ENCODE measurements at regions not wholly inside any gene's neighbourhood (a gene's known extent, or its start where the extent isn't known, plus 50 kb on each side); places are given as distances from the start of the nearest gene placed in this dataset.
A peak's percentile ranks its signal among the peaks of the same experiment; 100 is the strongest.
"Not testable (repeated sequence)": the region's sequence is repeated elsewhere in the genome, so short reads cannot be mapped to it uniquely, and the experiment has no call there.

DNA sequence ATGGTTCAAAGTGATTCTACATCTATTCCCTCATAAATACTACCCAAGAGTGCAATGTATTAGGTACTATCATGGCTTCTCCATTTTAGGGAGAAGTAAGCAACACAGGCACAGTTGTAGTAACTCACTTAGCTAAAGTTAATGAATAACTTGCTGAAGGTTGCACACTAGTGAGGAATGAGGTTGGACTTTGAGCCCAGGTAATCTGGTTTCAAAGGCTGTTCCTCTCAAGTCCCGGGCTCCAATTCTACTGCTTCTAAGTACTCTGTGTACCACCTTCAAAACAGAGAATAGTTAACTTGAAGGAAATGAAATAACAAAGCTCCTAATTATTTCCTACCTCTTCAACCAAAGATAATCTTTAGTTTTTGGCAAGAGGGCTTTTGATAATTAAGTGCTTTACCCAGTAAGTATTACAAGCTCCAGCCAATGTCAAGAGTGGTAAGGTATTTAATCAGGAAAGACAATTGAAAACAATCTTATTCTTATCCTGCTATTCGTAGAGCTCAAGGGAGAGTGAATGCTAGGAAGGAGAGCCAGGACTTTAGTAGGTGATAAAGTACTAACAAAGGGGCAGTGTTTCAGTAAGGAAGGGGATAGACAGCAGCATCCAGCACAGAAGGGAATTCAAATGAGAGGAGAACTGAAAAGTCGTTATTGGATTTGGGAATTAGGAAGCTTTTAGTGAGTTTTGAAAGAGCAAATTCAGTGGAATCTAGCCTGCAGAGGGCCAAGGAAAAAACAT lies 158.2 kb upstream of the PTPRZ1 start:
- H3K27ac ChIP-seq (ENCODE audit: low read depth in 1 of 3, low read length in 2 of 3): peak overlapping the region; percentile 50 to 89 (median 85)
- no peaks in the 10 kb centered on the region for H3K36me3 ChIP-seq (ENCODE audit: control insufficient read depth in 3 of 3, insufficient read depth in 2 of 3, low read depth in 1 of 3, low read length in 3 of 3)
- no peak for FAIRE-seq
- H3K4me1 ChIP-seq (ENCODE audit: control insufficient read depth in 3 of 3, insufficient read depth in 2 of 3, low read depth in 1 of 3, low read length in 2 of 3): peaks cover 0 to 11% (median 0%) of the 10 kb centered on the region in 3 donors
- WGBS, 3 donors: 4 to 37% (median 9%) methylated on average over 3 of the region's 3 CpGs
- peaks cover 0 to 13% of the 10 kb centered on the region in 2 donors for H3K9me3 ChIP-seq (ENCODE audit: control insufficient read depth in 2 of 2, insufficient read depth in 1 of 2, low read depth in 1 of 2, low read length in 1 of 2)
- peak overlapping the region in 1 of 3 donors; percentile 3 for H3K4me3 ChIP-seq (ENCODE audit: low read depth in 1 of 3, low read length in 3 of 3)
- peak; percentile 93 to 98 for DNase-seq
- H3K27me3 ChIP-seq (ENCODE audit: control insufficient read depth in 3 of 3, insufficient read depth in 3 of 3, low read length in 3 of 3): no peaks in the 10 kb centered on the region

DNA sequence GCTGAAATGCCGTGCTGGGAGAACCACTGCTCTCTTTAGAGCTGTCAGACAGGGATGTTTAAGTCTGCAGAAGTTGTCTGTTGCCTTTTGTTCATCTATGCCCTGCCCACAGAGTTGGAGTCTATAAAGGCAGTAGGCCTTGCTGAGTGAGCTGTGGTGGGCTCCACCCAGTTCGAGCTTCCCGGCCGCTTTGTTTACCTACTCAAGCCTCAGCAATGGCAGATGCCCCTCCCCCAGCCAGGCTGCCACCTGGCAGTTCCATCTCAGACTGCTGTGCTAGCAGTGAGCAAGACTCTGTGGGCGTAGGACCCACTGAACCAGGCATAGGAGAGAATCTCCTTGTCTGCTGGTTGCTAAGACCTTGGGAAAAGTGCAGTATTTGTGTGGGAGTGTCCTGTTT lies 160.0 kb upstream of the PTPRZ1 start:
- H3K9me3 ChIP-seq (ENCODE audit: control insufficient read depth in 2 of 2, insufficient read depth in 1 of 2, low read depth in 1 of 2, low read length in 1 of 2): peaks cover 0 to 13% of the 10 kb centered on the region in 2 donors
- DNase-seq: peak; percentile 22 to 34

GRCh38 chr7:121697731-121698316 lies 175.1 kb upstream of the PTPRZ1 start:
- H3K4me1 ChIP-seq (ENCODE audit: control insufficient read depth in 3 of 3, insufficient read depth in 2 of 3, low read depth in 1 of 3, low read length in 2 of 3): no peaks in the 10 kb centered on the region
- 66 to 74% (median 74%) methylated on average over 2 of the region's 2 CpGs for WGBS, 3 donors
- no peak for DNase-seq
- no peaks in the 10 kb centered on the region for H3K36me3 ChIP-seq (ENCODE audit: control insufficient read depth in 3 of 3, insufficient read depth in 2 of 3, low read depth in 1 of 3, low read length in 3 of 3)
- H3K9me3 ChIP-seq (ENCODE audit: control insufficient read depth in 2 of 2, insufficient read depth in 1 of 2, low read depth in 1 of 2, low read length in 1 of 2): no peaks in the 10 kb centered on the region
- H3K4me3 ChIP-seq (ENCODE audit: low read depth in 1 of 3, low read length in 3 of 3): no peak overlapping the region
- no peaks in the 10 kb centered on the region for H3K27me3 ChIP-seq (ENCODE audit: control insufficient read depth in 3 of 3, insufficient read depth in 3 of 3, low read length in 3 of 3)
- FAIRE-seq: no peak
- H3K27ac ChIP-seq (ENCODE audit: low read depth in 1 of 3, low read length in 2 of 3): no peak overlapping the region

More for the DNA sequence above, 160.0 kb upstream of the PTPRZ1 start:
- FAIRE-seq; H3K27me3 ChIP-seq (ENCODE audit: control insufficient read depth in 3 of 3, insufficient read depth in 3 of 3, low read length in 3 of 3); H3K27ac ChIP-seq (ENCODE audit: low read depth in 1 of 3, low read length in 2 of 3); H3K36me3 ChIP-seq (ENCODE audit: control insufficient read depth in 3 of 3, insufficient read depth in 2 of 3, low read depth in 1 of 3, low read length in 3 of 3); H3K4me3 ChIP-seq (ENCODE audit: low read depth in 1 of 3, low read length in 3 of 3): not testable (repeated sequence)
- H3K4me1 ChIP-seq (ENCODE audit: control insufficient read depth in 3 of 3, insufficient read depth in 2 of 3, low read depth in 1 of 3, low read length in 2 of 3): peaks cover 0 to 11% (median 0%) of the 10 kb centered on the region in 3 donors
- 40 to 44% (median 42%) methylated on average over 5 of the region's 5 CpGs for WGBS, 3 donors

- FAIRE-seq (no peak), DNase-seq (no peak)
- no peaks in the 10 kb centered on the region for H3K9me3 ChIP-seq (ENCODE audit: control insufficient read depth in 2 of 2, insufficient read depth in 1 of 2, low read depth in 1 of 2, low read length in 1 of 2)
- H3K4me3 ChIP-seq (ENCODE audit: low read depth in 1 of 3, low read length in 3 of 3): no peak overlapping the region
- H3K27me3 ChIP-seq (ENCODE audit: control insufficient read depth in 3 of 3, insufficient read depth in 3 of 3, low read length in 3 of 3): no peaks in the 10 kb centered on the region
- WGBS, 3 donors: 87 to 100% (median 88%) methylated on average over 1 of the region's 1 CpG
- no peak overlapping the region for H3K27ac ChIP-seq (ENCODE audit: low read depth in 1 of 3, low read length in 2 of 3)
- no peaks in the 10 kb centered on the region for H3K36me3 ChIP-seq (ENCODE audit: control insufficient read depth in 3 of 3, insufficient read depth in 2 of 3, low read depth in 1 of 3, low read length in 3 of 3)
- H3K4me1 ChIP-seq (ENCODE audit: control insufficient read depth in 3 of 3, insufficient read depth in 2 of 3, low read depth in 1 of 3, low read length in 2 of 3): no peaks in the 10 kb centered on the region
Observed at GRCh38 chr7:121696954-121697353, 176.0 kb upstream of the PTPRZ1 start.

- FAIRE-seq (no peak), DNase-seq (no peak)
- Histone ChIP-seq H3K9me3 (ENCODE audit: control insufficient read depth in 2 of 2, insufficient read depth in 1 of 2, low read depth in 1 of 2, low read length in 1 of 2) (no peaks in the 10 kb centered on the region), H3K4me3 (ENCODE audit: low read depth in 1 of 3, low read length in 3 of 3) (no peak overlapping the region), H3K36me3 (ENCODE audit: control insufficient read depth in 3 of 3, insufficient read depth in 2 of 3, low read depth in 1 of 3, low read length in 3 of 3) (no peaks in the 10 kb centered on the region), H3K4me1 (ENCODE audit: control insufficient read depth in 3 of 3, insufficient read depth in 2 of 3, low read depth in 1 of 3, low read length in 2 of 3) (no peaks in the 10 kb centered on the region), H3K27me3 (ENCODE audit: control insufficient read depth in 3 of 3, insufficient read depth in 3 of 3, low read length in 3 of 3) (no peaks in the 10 kb centered on the region), H3K27ac (ENCODE audit: low read depth in 1 of 3, low read length in 2 of 3) (no peak overlapping the region)
- 78 to 88% (median 87%) methylated on average over 3 of the region's 3 CpGs for WGBS, 3 donors
Observed at GRCh38 chr7:121689749-121690148, 183.2 kb upstream of the PTPRZ1 start.

DNA sequence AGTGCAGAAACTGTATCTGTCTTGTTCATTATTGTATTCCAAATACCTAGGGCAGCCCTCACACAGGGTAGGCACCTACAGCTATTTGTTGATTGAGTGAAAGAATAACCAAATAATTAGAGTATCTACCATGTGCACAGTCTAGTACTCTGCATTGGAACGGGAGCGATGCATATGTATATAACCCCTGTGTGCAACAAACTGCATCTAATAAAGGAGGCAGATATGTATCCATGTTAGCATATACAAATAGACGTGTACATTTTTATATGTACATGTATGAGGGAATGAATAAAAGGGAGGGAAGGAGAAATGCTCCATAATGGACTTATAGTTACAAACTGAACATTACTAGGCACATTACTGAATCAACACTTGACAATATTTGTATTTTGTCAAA lies 191.3 kb upstream of the PTPRZ1 start:
- H3K27me3 ChIP-seq (ENCODE audit: control insufficient read depth in 3 of 3, insufficient read depth in 3 of 3, low read length in 3 of 3): no peaks in the 10 kb centered on the region
- FAIRE-seq: no peak
- no peaks in the 10 kb centered on the region for H3K9me3 ChIP-seq (ENCODE audit: control insufficient read depth in 2 of 2, insufficient read depth in 1 of 2, low read depth in 1 of 2, low read length in 1 of 2)
- DNase-seq: no peak
- no peaks in the 10 kb centered on the region for H3K36me3 ChIP-seq (ENCODE audit: control insufficient read depth in 3 of 3, insufficient read depth in 2 of 3, low read depth in 1 of 3, low read length in 3 of 3)
- H3K27ac ChIP-seq (ENCODE audit: low read depth in 1 of 3, low read length in 2 of 3): no peak overlapping the region
- WGBS, 3 donors: 88 to 93% (median 93%) methylated on average over 3 of the region's 3 CpGs
- no peak overlapping the region for H3K4me3 ChIP-seq (ENCODE audit: low read depth in 1 of 3, low read length in 3 of 3)
- H3K4me1 ChIP-seq (ENCODE audit: control insufficient read depth in 3 of 3, insufficient read depth in 2 of 3, low read depth in 1 of 3, low read length in 2 of 3): no peaks in the 10 kb centered on the region

DNA sequence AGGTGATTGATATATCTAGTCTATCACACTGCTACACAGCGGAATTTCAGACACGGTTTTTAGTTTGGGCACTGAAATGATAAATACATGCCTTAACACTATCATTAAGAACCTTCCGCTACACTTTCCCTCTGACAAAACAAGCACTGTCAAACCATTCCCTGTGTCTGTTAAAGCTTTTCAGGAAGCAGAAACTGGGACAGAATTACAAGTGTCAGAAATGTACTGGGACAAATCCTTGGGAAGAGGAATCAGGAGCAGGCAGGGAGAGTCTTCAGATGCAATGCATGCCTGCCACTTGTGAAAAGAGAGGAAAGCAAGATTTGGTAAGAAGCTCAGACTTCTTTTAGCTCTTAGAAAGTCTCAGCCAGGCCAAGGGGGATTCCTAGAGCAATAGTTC lies 196.8 kb upstream of the PTPRZ1 start:
- no peak overlapping the region for H3K4me3 ChIP-seq (ENCODE audit: low read depth in 1 of 3, low read length in 3 of 3)
- H3K9me3 ChIP-seq (ENCODE audit: control insufficient read depth in 2 of 2, insufficient read depth in 1 of 2, low read depth in 1 of 2, low read length in 1 of 2): no peaks in the 10 kb centered on the region
- WGBS, 3 donors: 81 to 91% (median 86%) methylated on average over 3 of the region's 3 CpGs
- DNase-seq (no peak), FAIRE-seq (no peak)
- H3K27me3 ChIP-seq (ENCODE audit: control insufficient read depth in 3 of 3, insufficient read depth in 3 of 3, low read length in 3 of 3): no peaks in the 10 kb centered on the region
- no peaks in the 10 kb centered on the region for H3K4me1 ChIP-seq (ENCODE audit: control insufficient read depth in 3 of 3, insufficient read depth in 2 of 3, low read depth in 1 of 3, low read length in 2 of 3)
- H3K36me3 ChIP-seq (ENCODE audit: control insufficient read depth in 3 of 3, insufficient read depth in 2 of 3, low read depth in 1 of 3, low read length in 3 of 3): no peaks in the 10 kb centered on the region
- no peak overlapping the region for H3K27ac ChIP-seq (ENCODE audit: low read depth in 1 of 3, low read length in 2 of 3)

- not testable (repeated sequence) for H3K27ac ChIP-seq (ENCODE audit: low read depth in 1 of 3, low read length in 2 of 3); H3K27me3 ChIP-seq (ENCODE audit: control insufficient read depth in 3 of 3, insufficient read depth in 3 of 3, low read length in 3 of 3); H3K36me3 ChIP-seq (ENCODE audit: control insufficient read depth in 3 of 3, insufficient read depth in 2 of 3, low read depth in 1 of 3, low read length in 3 of 3); H3K9me3 ChIP-seq (ENCODE audit: control insufficient read depth in 2 of 2, insufficient read depth in 1 of 2, low read depth in 1 of 2, low read length in 1 of 2); H3K4me1 ChIP-seq (ENCODE audit: control insufficient read depth in 3 of 3, insufficient read depth in 2 of 3, low read depth in 1 of 3, low read length in 2 of 3); DNase-seq; H3K4me3 ChIP-seq (ENCODE audit: low read depth in 1 of 3, low read length in 3 of 3); FAIRE-seq
- WGBS, 3 donors: 63 to 70% (median 69%) methylated on average over 2 of the region's 2 CpGs
Observed at GRCh38 chr7:121674455-121674854, 198.5 kb upstream of the PTPRZ1 start.

DNA sequence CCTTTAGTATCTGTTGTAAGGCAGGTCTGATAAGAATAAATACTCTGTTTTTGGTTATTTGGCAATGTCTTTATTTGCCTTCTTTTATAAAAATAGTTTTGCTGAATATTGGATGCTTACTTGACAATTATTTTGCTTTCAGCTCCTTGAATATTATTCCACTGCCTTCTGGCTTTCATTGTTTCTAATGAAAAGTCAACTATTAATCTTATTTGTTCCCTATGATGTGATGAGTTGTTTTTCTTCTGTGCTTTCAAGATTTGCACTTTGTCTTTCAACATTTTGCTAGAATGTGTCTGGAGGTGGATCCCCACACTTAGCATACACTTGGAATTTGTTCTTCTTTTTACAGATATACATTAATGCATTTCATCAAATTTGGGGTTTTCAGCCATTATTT lies 203.8 kb upstream of the PTPRZ1 start:
- Histone ChIP-seq H3K27me3 (ENCODE audit: control insufficient read depth in 3 of 3, insufficient read depth in 3 of 3, low read length in 3 of 3) (no peaks in the 10 kb centered on the region), H3K4me3 (ENCODE audit: low read depth in 1 of 3, low read length in 3 of 3) (no peak overlapping the region), H3K9me3 (ENCODE audit: control insufficient read depth in 2 of 2, insufficient read depth in 1 of 2, low read depth in 1 of 2, low read length in 1 of 2) (no peaks in the 10 kb centered on the region), H3K36me3 (ENCODE audit: control insufficient read depth in 3 of 3, insufficient read depth in 2 of 3, low read depth in 1 of 3, low read length in 3 of 3) (no peaks in the 10 kb centered on the region), H3K4me1 (ENCODE audit: control insufficient read depth in 3 of 3, insufficient read depth in 2 of 3, low read depth in 1 of 3, low read length in 2 of 3) (no peaks in the 10 kb centered on the region), H3K27ac (ENCODE audit: low read depth in 1 of 3, low read length in 2 of 3) (no peak overlapping the region)
- DNase-seq: no peak
- no peak for FAIRE-seq

Data from small intestine (tissue), 7 donors.